ENCODE measurements at regions not wholly inside any gene's neighbourhood (a gene's known extent, or its start where the extent isn't known, plus 50 kb on each side); places are given as distances from the start of the nearest gene placed in this dataset.

- Histone ChIP-seq H3K9me3 (peaks cover 0 to 17% (median 6%) of the 10 kb centered on the region in 4 donors), H3K4me1 (no peaks in the 10 kb centered on the region), H3K36me3 (no peaks in the 10 kb centered on the region), H3K27me3 (no peaks in the 10 kb centered on the region), H3K27ac (replicated peaks in 1 of 4) (no peak overlapping the region), H3K4me3 (no peak overlapping the region)
- no peak for DNase-seq (ENCODE audit: extremely low spot score)
- intact Hi-C loops (cut with DNase I), result no loop called here
- 88% methylated on average over 4 of the region's 4 CpGs for WGBS
- TF ChIP-seq CTCF (IDR thresholded peaks at IDR 0.05) (no peak), POLR2AphosphoS5 (IDR thresholded peaks at IDR 0.05) (no peak), EP300 (IDR thresholded peaks at IDR 0.05) (no peak), POLR2A (IDR thresholded peaks at IDR 0.05; ENCODE audit: low read depth) (no peak)
These were observed 69.3 kb downstream of the ISOC1 start for GRCh38 chr5:129163810-129164378.

- intact Hi-C loops (cut with DNase I), result loop anchor here (5.0 kb wide), 1 partner anchor 597 kb away; no protein-coding TSS in a partner anchor
These were observed 75.5 kb downstream of the ISOC1 start for GRCh38 chr5:129170050-129170449.

GRCh38 chr5:129171194-129171944, 76.8 kb downstream of the ISOC1 start:
- Histone ChIP-seq H3K9me3 (no peaks in the 10 kb centered on the region), H3K4me1 (peaks cover 0 to 6% (median 2%) of the 10 kb centered on the region in 4 donors), H3K36me3 (no peaks in the 10 kb centered on the region), H3K27ac (replicated peaks in 1 of 4) (no peak overlapping the region), H3K27me3 (no peaks in the 10 kb centered on the region), H3K4me3 (no peak overlapping the region)
- 55% methylated on average over 2 of the region's 2 CpGs for WGBS
- DNase-seq (ENCODE audit: extremely low spot score), result no peak
- TF ChIP-seq CTCF (IDR thresholded peaks at IDR 0.05) (no peak), POLR2A (IDR thresholded peaks at IDR 0.05; ENCODE audit: low read depth) (no peak), EP300 (IDR thresholded peaks at IDR 0.05) (no peak), POLR2AphosphoS5 (IDR thresholded peaks at IDR 0.05) (no peak)
- intact Hi-C loops (cut with DNase I), result loop anchor here (5.0 kb wide), 1 partner anchor 596 kb away; no protein-coding TSS in a partner anchor

More at GRCh38 chr5:129170050-129170449, 75.5 kb downstream of the ISOC1 start:
- Histone ChIP-seq H3K27ac (replicated peaks in 1 of 4) (no peak overlapping the region), H3K36me3 (no peaks in the 10 kb centered on the region), H3K4me3 (no peak overlapping the region), H3K4me1 (peaks cover 0 to 6% (median 2%) of the 10 kb centered on the region in 4 donors), H3K9me3 (no peaks in the 10 kb centered on the region), H3K27me3 (no peaks in the 10 kb centered on the region)
- no peak for TF ChIP-seq POLR2AphosphoS5 (IDR thresholded peaks at IDR 0.05)
- TF ChIP-seq POLR2A (IDR thresholded peaks at IDR 0.05; ENCODE audit: low read depth), result no peak
- no peak for TF ChIP-seq EP300 (IDR thresholded peaks at IDR 0.05)
- TF ChIP-seq CTCF (IDR thresholded peaks at IDR 0.05), result no peak
- no peak for DNase-seq (ENCODE audit: extremely low spot score)
- WGBS, result 67% methylated on average over 1 of the region's 1 CpG

- no peak for DNase-seq (ENCODE audit: extremely low spot score)
- H3K4me3 ChIP-seq, result no peak overlapping the region
- H3K36me3 ChIP-seq, result no peaks in the 10 kb centered on the region
- no peaks in the 10 kb centered on the region for H3K27me3 ChIP-seq
- no peaks in the 10 kb centered on the region for H3K9me3 ChIP-seq
- peaks cover 0 to 6% (median 2%) of the 10 kb centered on the region in 4 donors for H3K4me1 ChIP-seq
- intact Hi-C loops (cut with DNase I), result loop anchor here (5.0 kb wide), 1 partner anchor 595 kb away; no protein-coding TSS in a partner anchor
- peak in 2 of 3 experiments; percentile 15 to 17 for TF ChIP-seq CTCF (IDR thresholded peaks at IDR 0.05)
- TF ChIP-seq POLR2A (IDR thresholded peaks at IDR 0.05; ENCODE audit: low read depth), result no peak
- H3K27ac ChIP-seq (replicated peaks in 1 of 4), result no peak overlapping the region
These were observed 78.0 kb downstream of the ISOC1 start for GRCh38 chr5:129172580-129172979.
